ENCODE measurements at regions not wholly inside any gene's neighbourhood (a gene's known extent, or its start where the extent isn't known, plus 50 kb on each side); places are given as distances from the start of the nearest gene placed in this dataset.

DNA sequence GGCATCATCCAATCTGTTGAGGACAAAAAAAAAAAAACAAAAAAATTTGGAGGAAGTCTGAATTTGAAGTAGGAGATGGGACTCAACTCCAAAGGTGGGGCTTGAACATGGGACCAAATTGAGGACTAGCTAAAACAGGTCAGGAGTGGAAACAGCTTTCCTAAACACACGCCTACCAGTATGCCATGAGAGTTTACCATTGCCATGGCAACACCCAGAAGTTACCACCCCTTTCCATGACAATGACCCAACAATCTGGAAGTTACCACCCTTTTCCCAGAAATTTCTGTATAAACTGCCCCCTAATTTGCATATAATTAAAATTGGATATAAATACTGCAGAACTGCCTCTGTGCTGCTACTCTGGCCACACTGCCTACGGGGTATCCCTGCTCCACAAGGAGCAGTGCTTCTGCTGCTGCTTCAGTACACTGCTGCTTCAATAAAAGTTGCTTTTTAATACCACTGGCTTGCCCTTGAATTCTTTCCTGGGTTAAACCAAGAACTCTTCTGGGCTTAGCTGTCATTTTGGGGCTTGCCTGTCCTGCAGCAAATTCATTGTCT is 73.3 kb upstream of the FSIP2 start:
- no CpG with 5 or more reads among the region's 2 CpGs for WGBS (ENCODE audit: extremely low coverage, insufficient read length, low lambda C conversion rate)
- H3K9ac ChIP-seq (ENCODE audit: extremely low read depth, insufficient read length, low read length) = no peak overlapping the region
- no peak overlapping the region for H4K8ac ChIP-seq (replicated peaks; ENCODE audit: insufficient read length, low read depth, low read length)
- Mint-ChIP-seq H3K36me3 (ENCODE audit: insufficient read depth in 1 of 3, low read depth in 3 of 3) (no peaks in the 10 kb centered on the region; a peak in 1 of 7 replicates), H3K4me3 (no peak overlapping the region), H3K27me3 (ENCODE audit: low read depth) (no peaks in the 10 kb centered on the region), H3K27ac (no peak overlapping the region), H3K4me1 (peaks cover 0 to 4% of the 10 kb centered on the region in 2 experiments; a peak in 2 of 4 replicates), H3K9me3 (no peaks in the 10 kb centered on the region)
- H3K27me3 ChIP-seq (ENCODE audit: insufficient read depth, low read length) = no peaks in the 10 kb centered on the region
- no peaks in the 10 kb centered on the region for H3K9me3 ChIP-seq (ENCODE audit: control insufficient read depth, low read depth, low read length)
- no peak overlapping the region for H2BK12ac ChIP-seq (ENCODE audit: insufficient read length, low read depth, low read length)
- H3K23ac ChIP-seq (ENCODE audit: insufficient read length, low read depth, low read length) = no peak overlapping the region
- no peak overlapping the region for H2AK5ac ChIP-seq (ENCODE audit: insufficient read length, low read length)
- no peak overlapping the region for H3K4me2 ChIP-seq (ENCODE audit: insufficient read depth, insufficient read length, low read length)
- no peak overlapping the region for H4K91ac ChIP-seq (ENCODE audit: insufficient read length, low read depth, low read length)
- no peak overlapping the region for H2BK5ac ChIP-seq (ENCODE audit: insufficient read length, low read length)
- H3K14ac ChIP-seq (ENCODE audit: insufficient read depth, low read length) = no peak overlapping the region
- H2BK15ac ChIP-seq (ENCODE audit: low read depth, low read length) = no peak overlapping the region
- no peak overlapping the region for H2BK120ac ChIP-seq (ENCODE audit: low read depth, low read length, poor library complexity, severe bottlenecking)
- no peak overlapping the region for H4K5ac ChIP-seq (ENCODE audit: insufficient read length, low read depth, low read length)
- H3K23me2 ChIP-seq (ENCODE audit: insufficient read length, low read depth, low read length, poor library complexity, severe bottlenecking) = no peaks in the 10 kb centered on the region
- TF ChIP-seq, protein P1, sequence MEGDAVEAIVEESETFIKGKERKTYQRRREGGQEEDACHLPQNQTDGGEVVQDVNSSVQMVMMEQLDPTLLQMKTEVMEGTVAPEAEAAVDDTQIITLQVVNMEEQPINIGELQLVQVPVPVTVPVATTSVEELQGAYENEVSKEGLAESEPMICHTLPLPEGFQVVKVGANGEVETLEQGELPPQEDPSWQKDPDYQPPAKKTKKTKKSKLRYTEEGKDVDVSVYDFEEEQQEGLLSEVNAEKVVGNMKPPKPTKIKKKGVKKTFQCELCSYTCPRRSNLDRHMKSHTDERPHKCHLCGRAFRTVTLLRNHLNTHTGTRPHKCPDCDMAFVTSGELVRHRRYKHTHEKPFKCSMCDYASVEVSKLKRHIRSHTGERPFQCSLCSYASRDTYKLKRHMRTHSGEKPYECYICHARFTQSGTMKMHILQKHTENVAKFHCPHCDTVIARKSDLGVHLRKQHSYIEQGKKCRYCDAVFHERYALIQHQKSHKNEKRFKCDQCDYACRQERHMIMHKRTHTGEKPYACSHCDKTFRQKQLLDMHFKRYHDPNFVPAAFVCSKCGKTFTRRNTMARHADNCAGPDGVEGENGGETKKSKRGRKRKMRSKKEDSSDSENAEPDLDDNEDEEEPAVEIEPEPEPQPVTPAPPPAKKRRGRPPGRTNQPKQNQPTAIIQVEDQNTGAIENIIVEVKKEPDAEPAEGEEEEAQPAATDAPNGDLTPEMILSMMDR (conservative IDR thresholded peaks at IDR 0.05) = no peak
- H3K4ac ChIP-seq (ENCODE audit: low read depth, low read length) = no peak overlapping the region
- no peaks in the 10 kb centered on the region for H3K79me1 ChIP-seq (ENCODE audit: insufficient read depth, low read depth, low read length, poor library complexity, severe bottlenecking)
- H3T11ph ChIP-seq (ENCODE audit: low read length) = no peak overlapping the region
- no peaks in the 10 kb centered on the region for H4K20me1 ChIP-seq (ENCODE audit: control insufficient read depth, insufficient read depth, insufficient read length)
- H3K27ac ChIP-seq (ENCODE audit: insufficient read length, low read depth, low read length) = no peak overlapping the region
- H2BK20ac ChIP-seq (ENCODE audit: low read depth, low read length, poor library complexity, severe bottlenecking) = no peak overlapping the region
- no peak overlapping the region for H3K18ac ChIP-seq (ENCODE audit: insufficient read length, low read depth, low read length)
- no peak for DNase-seq
- H3K4me1 ChIP-seq (ENCODE audit: insufficient read depth, low read length) = no peaks in the 10 kb centered on the region; the same call in 1 of the 2 replicates
- no peaks in the 10 kb centered on the region for H3K79me2 ChIP-seq (ENCODE audit: insufficient read depth, low read length)
- no peak overlapping the region for H2AFZ ChIP-seq (ENCODE audit: low read length)
- H3K56ac ChIP-seq (ENCODE audit: insufficient read length, low read depth, low read length) = no peak overlapping the region

All from H9 (cell line).